ENCODE measurements at regions not wholly inside any gene's neighbourhood (a gene's known extent, or its start where the extent isn't known, plus 50 kb on each side); places are given as distances from the start of the nearest gene placed in this dataset.

- TF ChIP-seq POLR2AphosphoS5 (IDR thresholded peaks at IDR 0.05; ENCODE audit: low read depth) (no peak), REST (IDR thresholded peaks at IDR 0.05; ENCODE audit: unreplicated experiment) (no peak), CTCF (conservative IDR thresholded peaks at IDR 0.05; ENCODE audit: low read depth in 2 of 2) (no peak), EZH2phosphoT487 (IDR thresholded peaks at IDR 0.05; ENCODE audit: unreplicated experiment) (no peak), CREB1 (CRISPR knock-in tag; IDR thresholded peaks at IDR 0.05; ENCODE audit: low read depth) (no peak), EZH2 (IDR thresholded peaks at IDR 0.05; ENCODE audit: low read depth, unreplicated experiment) (no peak), ZNF462 (CRISPR knock-in tag; IDR thresholded peaks at IDR 0.05) (no peak), ETS1 (IDR thresholded peaks at IDR 0.05) (no peak), NANOG (IDR thresholded peaks at IDR 0.05; ENCODE audit: borderline replicate concordance) (no peak), ZNF331 (CRISPR knock-in tag; IDR thresholded peaks at IDR 0.05; ENCODE audit: low read depth) (no peak), STAT1 (IDR thresholded peaks at IDR 0.05; ENCODE audit: unreplicated experiment) (no peak)
Measured at GRCh38 chr3:194833114-194833910, 147.6 kb downstream of the FAM43A start.

All from GM23338 (cell line).